ENCODE measurements at regions not wholly inside any gene's neighbourhood (a gene's known extent, or its start where the extent isn't known, plus 50 kb on each side); places are given as distances from the start of the nearest gene placed in this dataset.

DNA sequence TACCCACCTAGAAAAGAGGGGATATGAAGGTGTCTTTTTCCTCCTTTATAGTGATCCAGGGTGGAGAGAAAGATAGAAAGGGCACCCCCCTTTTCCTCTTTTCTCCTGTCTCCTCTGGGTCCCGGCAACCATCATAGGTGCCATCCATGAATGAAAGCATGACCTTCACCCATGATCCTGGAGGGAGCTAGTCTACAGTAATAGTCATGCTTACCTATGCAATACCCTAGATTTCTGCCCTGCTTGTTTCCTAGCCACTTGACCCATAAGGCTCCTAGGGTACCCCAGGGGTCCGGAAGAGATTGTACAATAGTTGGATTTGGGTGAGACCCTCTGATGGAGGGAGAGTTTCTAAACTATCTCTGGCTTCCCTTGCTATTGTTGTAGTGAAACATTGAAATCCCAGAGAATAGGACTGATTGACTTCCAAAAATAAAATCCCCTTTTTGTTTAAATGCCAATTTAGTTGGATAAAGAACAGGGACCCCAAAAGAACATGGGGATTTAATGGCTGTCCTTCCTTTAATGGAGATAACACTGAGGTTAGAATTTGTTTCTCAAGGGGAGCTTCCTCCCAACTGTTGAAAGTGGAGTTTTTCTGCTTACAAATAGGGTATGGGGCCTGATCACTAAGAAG lies 366.8 kb upstream of the KHDRBS2 start:
- TF ChIP-seq, protein P1, sequence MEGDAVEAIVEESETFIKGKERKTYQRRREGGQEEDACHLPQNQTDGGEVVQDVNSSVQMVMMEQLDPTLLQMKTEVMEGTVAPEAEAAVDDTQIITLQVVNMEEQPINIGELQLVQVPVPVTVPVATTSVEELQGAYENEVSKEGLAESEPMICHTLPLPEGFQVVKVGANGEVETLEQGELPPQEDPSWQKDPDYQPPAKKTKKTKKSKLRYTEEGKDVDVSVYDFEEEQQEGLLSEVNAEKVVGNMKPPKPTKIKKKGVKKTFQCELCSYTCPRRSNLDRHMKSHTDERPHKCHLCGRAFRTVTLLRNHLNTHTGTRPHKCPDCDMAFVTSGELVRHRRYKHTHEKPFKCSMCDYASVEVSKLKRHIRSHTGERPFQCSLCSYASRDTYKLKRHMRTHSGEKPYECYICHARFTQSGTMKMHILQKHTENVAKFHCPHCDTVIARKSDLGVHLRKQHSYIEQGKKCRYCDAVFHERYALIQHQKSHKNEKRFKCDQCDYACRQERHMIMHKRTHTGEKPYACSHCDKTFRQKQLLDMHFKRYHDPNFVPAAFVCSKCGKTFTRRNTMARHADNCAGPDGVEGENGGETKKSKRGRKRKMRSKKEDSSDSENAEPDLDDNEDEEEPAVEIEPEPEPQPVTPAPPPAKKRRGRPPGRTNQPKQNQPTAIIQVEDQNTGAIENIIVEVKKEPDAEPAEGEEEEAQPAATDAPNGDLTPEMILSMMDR (IDR thresholded peaks at IDR 0.05), result no peak
- TF ChIP-seq POLR2A (IDR thresholded peaks at IDR 0.05), result no peak

All from thyroid gland (tissue), 4 donors.